ENCODE measurements at regions not wholly inside any gene's neighbourhood (a gene's known extent, or its start where the extent isn't known, plus 50 kb on each side); places are given as distances from the start of the nearest gene placed in this dataset.
"Not testable (repeated sequence)": the region's sequence is repeated elsewhere in the genome, so short reads cannot be mapped to it uniquely, and the experiment has no call there.

- H3K36me3 ChIP-seq (ENCODE audit: insufficient read depth); H3K4me3 ChIP-seq (ENCODE audit: low read depth, low read length); H3K4me1 ChIP-seq (ENCODE audit: insufficient read depth); H3K27ac ChIP-seq (ENCODE audit: low read depth); DNase-seq (ENCODE audit: extremely low spot score): not testable (repeated sequence)
- 93% methylated on average over 5 of the region's 5 CpGs for WGBS
Observed at GRCh38 chrX:89539150-89539549, 382.6 kb upstream of the TGIF2LX start.

GRCh38 chrX:89557146-89557545, 364.6 kb upstream of the TGIF2LX start:
- not testable (repeated sequence) for H3K4me3 ChIP-seq (ENCODE audit: low read depth, low read length); H3K4me1 ChIP-seq (ENCODE audit: insufficient read depth); H3K27ac ChIP-seq (ENCODE audit: low read depth); DNase-seq (ENCODE audit: extremely low spot score); H3K36me3 ChIP-seq (ENCODE audit: insufficient read depth)
- 66% methylated on average over 3 of the region's 3 CpGs for WGBS

- not testable (repeated sequence) for DNase-seq (ENCODE audit: extremely low spot score); H3K4me3 ChIP-seq (ENCODE audit: low read depth, low read length); H3K4me1 ChIP-seq (ENCODE audit: insufficient read depth); H3K36me3 ChIP-seq (ENCODE audit: insufficient read depth); H3K27ac ChIP-seq (ENCODE audit: low read depth)
- 55% methylated on average over 3 of the region's 4 CpGs for WGBS
Observed at GRCh38 chrX:89562079-89562478, 359.6 kb upstream of the TGIF2LX start.

- H3K4me3 ChIP-seq (ENCODE audit: low read depth, low read length); H3K4me1 ChIP-seq (ENCODE audit: insufficient read depth); H3K27ac ChIP-seq (ENCODE audit: low read depth); DNase-seq (ENCODE audit: extremely low spot score); H3K36me3 ChIP-seq (ENCODE audit: insufficient read depth): not testable (repeated sequence)
- 93% methylated on average over 6 of the region's 6 CpGs for WGBS
Observed at GRCh38 chrX:89563107-89563506, 358.6 kb upstream of the TGIF2LX start.

- H3K36me3 ChIP-seq (ENCODE audit: insufficient read depth); H3K4me1 ChIP-seq (ENCODE audit: insufficient read depth); H3K27ac ChIP-seq (ENCODE audit: low read depth); H3K4me3 ChIP-seq (ENCODE audit: low read depth, low read length); DNase-seq (ENCODE audit: extremely low spot score): not testable (repeated sequence)
Observed at GRCh38 chrX:89567787-89568186, 353.9 kb upstream of the TGIF2LX start.

- not testable (repeated sequence) for H3K4me1 ChIP-seq (ENCODE audit: insufficient read depth); H3K36me3 ChIP-seq (ENCODE audit: insufficient read depth); H3K27ac ChIP-seq (ENCODE audit: low read depth); DNase-seq (ENCODE audit: extremely low spot score); H3K4me3 ChIP-seq (ENCODE audit: low read depth, low read length)
- 69% methylated on average over 4 of the region's 4 CpGs for WGBS
Observed at GRCh38 chrX:89581868-89582267, 339.8 kb upstream of the TGIF2LX start.

GRCh38 chrX:89631858-89632257, 289.9 kb upstream of the TGIF2LX start:
- WGBS = 89% methylated on average over 2 of the region's 2 CpGs

GRCh38 chrX:89635887-89636286, 285.8 kb upstream of the TGIF2LX start:
- not testable (repeated sequence) for H3K4me3 ChIP-seq (ENCODE audit: low read depth, low read length); H3K27ac ChIP-seq (ENCODE audit: low read depth); DNase-seq (ENCODE audit: extremely low spot score); H3K4me1 ChIP-seq (ENCODE audit: insufficient read depth); H3K36me3 ChIP-seq (ENCODE audit: insufficient read depth)
- 80% methylated on average over 4 of the region's 4 CpGs for WGBS

More at GRCh38 chrX:89631858-89632257, 289.9 kb upstream of the TGIF2LX start:
- not testable (repeated sequence) for H3K27ac ChIP-seq (ENCODE audit: low read depth); DNase-seq (ENCODE audit: extremely low spot score); H3K4me1 ChIP-seq (ENCODE audit: insufficient read depth); H3K36me3 ChIP-seq (ENCODE audit: insufficient read depth); H3K4me3 ChIP-seq (ENCODE audit: low read depth, low read length)

- DNase-seq (ENCODE audit: extremely low spot score); H3K36me3 ChIP-seq (ENCODE audit: insufficient read depth); H3K27ac ChIP-seq (ENCODE audit: low read depth); H3K4me1 ChIP-seq (ENCODE audit: insufficient read depth); H3K4me3 ChIP-seq (ENCODE audit: low read depth, low read length): not testable (repeated sequence)
- WGBS = 100% methylated on average over 1 of the region's 1 CpG
Observed at GRCh38 chrX:89658662-89659061, 263.0 kb upstream of the TGIF2LX start.

- H3K4me1 ChIP-seq (ENCODE audit: insufficient read depth); H3K36me3 ChIP-seq (ENCODE audit: insufficient read depth); H3K4me3 ChIP-seq (ENCODE audit: low read depth, low read length); DNase-seq (ENCODE audit: extremely low spot score); H3K27ac ChIP-seq (ENCODE audit: low read depth): not testable (repeated sequence)
- WGBS = no CpG with 5 or more reads among the region's 1 CpG
Observed at GRCh38 chrX:89706481-89706880, 215.2 kb upstream of the TGIF2LX start.

- not testable (repeated sequence) for DNase-seq (ENCODE audit: extremely low spot score); H3K27ac ChIP-seq (ENCODE audit: low read depth); H3K4me3 ChIP-seq (ENCODE audit: low read depth, low read length); H3K4me1 ChIP-seq (ENCODE audit: insufficient read depth); H3K36me3 ChIP-seq (ENCODE audit: insufficient read depth)
- no CpG with 5 or more reads among the region's 1 CpG for WGBS
Observed at GRCh38 chrX:89707363-89707927, 214.3 kb upstream of the TGIF2LX start.

- not testable (repeated sequence) for H3K4me1 ChIP-seq (ENCODE audit: insufficient read depth); H3K36me3 ChIP-seq (ENCODE audit: insufficient read depth); H3K27ac ChIP-seq (ENCODE audit: low read depth); DNase-seq (ENCODE audit: extremely low spot score); H3K4me3 ChIP-seq (ENCODE audit: low read depth, low read length)
- 88% methylated on average over 11 of the region's 11 CpGs for WGBS
Observed at GRCh38 chrX:89734367-89734766, 187.3 kb upstream of the TGIF2LX start.

GRCh38 chrX:89756466-89756865, 165.2 kb upstream of the TGIF2LX start:
- 58% methylated on average over 4 of the region's 4 CpGs for WGBS
- DNase-seq (ENCODE audit: extremely low spot score); H3K4me3 ChIP-seq (ENCODE audit: low read depth, low read length); H3K27ac ChIP-seq (ENCODE audit: low read depth); H3K36me3 ChIP-seq (ENCODE audit: insufficient read depth); H3K4me1 ChIP-seq (ENCODE audit: insufficient read depth): not testable (repeated sequence)

GRCh38 chrX:89757767-89758166, 163.9 kb upstream of the TGIF2LX start:
- WGBS = 2% methylated on average over 1 of the region's 1 CpG
- H3K27ac ChIP-seq (ENCODE audit: low read depth); H3K36me3 ChIP-seq (ENCODE audit: insufficient read depth); H3K4me1 ChIP-seq (ENCODE audit: insufficient read depth); H3K4me3 ChIP-seq (ENCODE audit: low read depth, low read length); DNase-seq (ENCODE audit: extremely low spot score): not testable (repeated sequence)
